GM23248 (cell line): ENCODE measurements at regions not wholly inside any gene's neighbourhood (a gene's known extent, or its start where the extent isn't known, plus 50 kb on each side); places are given as distances from the start of the nearest gene placed in this dataset.

ENCODE experiments used
- DNase-seq: peaks from one replicate; pipeline ENCODE4 v3.0.0-alpha.2; 2015
- H2AFZ ChIP-seq: fragments of 200-600 bp; sonication (generic); 2 replicates; pipeline ENCODE4 v1.6.1; 2016; ENCODE audit warnings: antibody characterized with exemption
- H3F3A ChIP-seq: fragments of 200-600 bp; sonication (generic); 2 replicates; pipeline ENCODE4 v1.6.1; 2016; ENCODE audit warnings: mild to moderate bottlenecking, antibody characterized with exemption, mixed run types; ENCODE audit not compliant: insufficient read depth
- H3K27ac ChIP-seq: fragments of 200-600 bp; sonication (generic); 2 replicates; pipeline ENCODE4 v1.5.1; 2016; ENCODE audit warnings: mild to moderate bottlenecking
- H3K27me3 ChIP-seq: fragments of 200-600 bp; sonication (generic); replicated peaks from 2 replicates; pipeline ENCODE4 v1.6.1; 2016; ENCODE audit warnings: mild to moderate bottlenecking; ENCODE audit not compliant: insufficient read depth
- H3K36me3 ChIP-seq: fragments of 200-600 bp; sonication (generic); 2 replicates; pipeline ENCODE4 v1.6.1; 2016; ENCODE audit warnings: low read depth, mild to moderate bottlenecking
- H3K4me1 ChIP-seq: fragments of 200-600 bp; sonication (generic); 2 replicates; pipeline ENCODE4 v1.6.1; 2016; ENCODE audit warnings: mild to moderate bottlenecking; ENCODE audit not compliant: insufficient read depth
- H3K4me2 ChIP-seq: fragments of 200-600 bp; sonication (generic); one replicate; pipeline ENCODE4 v1.6.1; 2016; ENCODE audit warnings: mild to moderate bottlenecking; ENCODE audit not compliant: unreplicated experiment
- H3K4me3 ChIP-seq: fragments of 200-600 bp; sonication (generic); 2 replicates; pipeline ENCODE4 v1.5.1; 2016; ENCODE audit warnings: mild to moderate bottlenecking
- H3K79me2 ChIP-seq: fragments of 200-600 bp; sonication (generic); 2 replicates; pipeline ENCODE4 v1.6.1; 2016; ENCODE audit warnings: mild to moderate bottlenecking; ENCODE audit not compliant: insufficient read depth
- H3K9ac ChIP-seq: fragments of 200-600 bp; sonication (generic); 2 replicates; pipeline ENCODE4 v1.6.1; 2016; ENCODE audit warnings: mild to moderate bottlenecking
- H3K9me2 ChIP-seq: fragments of 200-600 bp; sonication (generic); 2 replicates; pipeline ENCODE4 v1.6.1; 2016; ENCODE audit warnings: mixed run types, mild to moderate bottlenecking, moderate library complexity; ENCODE audit not compliant: insufficient read depth
- H3K9me3 ChIP-seq: fragments of 200-600 bp; sonication (generic); one replicate; pipeline ENCODE4 v1.6.1; 2017; ENCODE audit warnings: low read depth
- H4K20me1 ChIP-seq: fragments of 200-600 bp; sonication (generic); 2 replicates; pipeline ENCODE4 v1.6.0; 2016; ENCODE audit not compliant: insufficient read depth
- EZH2 ChIP-seq: fragments of 200-600 bp; sonication (generic); IDR thresholded peaks from 2 replicates; pipeline ENCODE4 v1.6.1; 2018; ENCODE audit warnings: antibody characterized with exemption, mild to moderate bottlenecking; ENCODE audit not compliant: insufficient read depth, poor library complexity, severe bottlenecking
- EZH2phosphoT487 ChIP-seq: fragments of 200-600 bp; sonication (generic); IDR thresholded peaks from 2 replicates; pipeline ENCODE4 v1.6.1; 2018; ENCODE audit warnings: antibody characterized with exemption, moderate library complexity, mild to moderate bottlenecking, low read depth; ENCODE audit not compliant: insufficient read depth
- WGBS, 2 experiments: methylation state at CpG; one replicate each; pipeline ENCODE4 v1.1.6; 2015 to 2017; ENCODE audit warnings: low lambda C conversion rate in 2 of 2, low coverage in 1 of 2; ENCODE audit errors: missing lambda C conversion rate in 2 of 2; 5-methylcytosine and 5-hydroxymethylcytosine counted together
- in situ Hi-C: fragments of 300-500 bp; cut with MboI; formaldehyde crosslinking; loops from 2 replicates; pipeline ENCODE4 v1.15.0; 2020

DNA sequence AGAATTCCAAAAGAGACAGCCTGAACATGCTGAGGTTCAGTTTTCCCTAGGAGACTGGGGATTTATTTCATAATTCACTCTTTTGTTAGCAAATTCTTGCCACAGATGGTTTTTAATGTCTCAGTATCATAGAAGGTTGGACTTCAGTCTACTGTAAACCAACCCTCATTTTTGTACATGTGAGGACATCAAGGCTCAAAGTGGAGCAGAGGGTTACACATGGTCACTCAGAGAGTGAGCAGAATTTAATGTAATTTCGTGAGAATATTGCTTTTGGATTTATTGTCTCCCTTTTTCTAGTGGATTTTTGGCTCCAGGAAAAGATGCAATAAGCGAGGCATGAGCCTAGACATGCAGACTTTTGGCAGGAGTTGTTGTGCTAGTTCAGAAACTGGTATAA is 210.8 kb upstream of the JUN start:
- H3K27ac ChIP-seq: no peak overlapping the region
- no peaks in the 10 kb centered on the region for H3K36me3 ChIP-seq
- H3K4me1 ChIP-seq: no peaks in the 10 kb centered on the region
- no peaks in the 10 kb centered on the region for H3K9me3 ChIP-seq
- H3K79me2 ChIP-seq: no peaks in the 10 kb centered on the region
- H3F3A ChIP-seq: no peaks in the 10 kb centered on the region
- H3K9me2 ChIP-seq: no peaks in the 10 kb centered on the region
- no peak overlapping the region for H3K9ac ChIP-seq
- H3K27me3 ChIP-seq: no peaks in the 10 kb centered on the region
- DNase-seq: no peak
- TF ChIP-seq EZH2 (no peak), EZH2phosphoT487 (no peak)
- no peaks in the 10 kb centered on the region for H4K20me1 ChIP-seq
- H2AFZ ChIP-seq: no peak overlapping the region
- 57 to 60% methylated on average over 2 of the region's 2 CpGs for WGBS, 2 experiments
- no peak overlapping the region for H3K4me2 ChIP-seq
- in situ Hi-C loops: no loop called here
- no peak overlapping the region for H3K4me3 ChIP-seq

DNA sequence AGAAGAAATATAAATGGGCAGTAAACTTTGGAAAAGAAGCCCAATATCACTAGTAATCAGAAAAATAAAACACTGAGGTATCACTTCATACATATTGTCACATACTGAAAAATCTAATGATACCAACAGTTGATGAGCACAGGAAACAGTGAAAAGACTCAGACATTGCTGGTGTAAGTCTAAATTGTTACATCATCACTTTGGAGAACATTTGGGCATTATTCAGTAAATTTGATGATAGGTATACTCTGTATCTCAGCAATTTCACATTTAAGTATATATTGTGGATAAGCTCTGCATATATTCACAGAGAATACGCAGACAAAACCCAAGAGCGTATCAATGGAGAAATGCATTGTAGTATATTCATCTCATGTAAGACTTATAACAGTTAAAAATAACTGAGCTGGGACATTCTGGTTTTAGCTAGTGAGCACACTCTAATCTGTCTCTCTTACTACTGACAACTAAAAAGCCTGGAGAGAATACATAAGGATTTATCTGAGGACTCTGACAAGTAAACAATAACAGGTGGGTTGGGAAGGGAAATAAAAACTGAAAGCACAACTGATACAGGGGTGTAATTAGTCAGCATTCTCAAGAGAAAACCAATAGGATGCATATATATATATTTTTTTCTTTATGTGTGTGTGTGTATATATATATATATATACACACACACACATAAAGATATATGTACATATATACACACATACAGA is 212.7 kb upstream of the JUN start:
- no peaks in the 10 kb centered on the region for H3K36me3 ChIP-seq
- TF ChIP-seq EZH2phosphoT487: no peak
- TF ChIP-seq EZH2: no peak
- DNase-seq: no peak
- H3K9ac ChIP-seq: no peak overlapping the region
- no peaks in the 10 kb centered on the region for H4K20me1 ChIP-seq
- no peaks in the 10 kb centered on the region for H3K79me2 ChIP-seq
- no peak overlapping the region for H3K4me2 ChIP-seq
- H3K27ac ChIP-seq: no peak overlapping the region
- H3K4me3 ChIP-seq: no peak overlapping the region
- no peaks in the 10 kb centered on the region for H3K9me3 ChIP-seq
- H3K4me1 ChIP-seq: no peaks in the 10 kb centered on the region
- H3K27me3 ChIP-seq: no peaks in the 10 kb centered on the region
- H2AFZ ChIP-seq: no peak overlapping the region
- in situ Hi-C loops: no loop called here
- H3F3A ChIP-seq: no peaks in the 10 kb centered on the region
- no peaks in the 10 kb centered on the region for H3K9me2 ChIP-seq
- WGBS, 2 experiments: 98% methylated on average over 2 of the region's 2 CpGs

DNA sequence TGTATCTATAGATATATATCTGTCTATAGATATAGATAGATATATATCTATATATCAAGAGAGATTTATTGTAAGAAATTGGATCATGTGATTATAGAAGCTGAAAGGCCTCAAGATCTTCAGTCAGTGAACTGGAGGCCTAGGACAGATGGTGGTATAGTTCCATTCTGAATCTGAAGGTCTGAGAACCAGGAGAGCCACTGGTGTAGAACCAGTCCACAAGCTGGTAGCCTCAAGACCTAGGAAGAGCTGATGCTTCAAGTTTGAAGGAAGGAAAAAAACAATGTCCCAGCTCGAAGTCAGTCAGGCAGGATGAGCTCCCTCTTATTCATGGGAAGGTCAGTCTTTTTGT is 213.2 kb upstream of the JUN start:
- Histone ChIP-seq H2AFZ (no peak overlapping the region), H3K79me2 (no peaks in the 10 kb centered on the region), H3K36me3 (no peaks in the 10 kb centered on the region), H3K4me3 (no peak overlapping the region), H3F3A (no peaks in the 10 kb centered on the region), H4K20me1 (no peaks in the 10 kb centered on the region), H3K9me3 (no peaks in the 10 kb centered on the region), H3K9ac (no peak overlapping the region), H3K27me3 (no peaks in the 10 kb centered on the region), H3K27ac (no peak overlapping the region), H3K4me1 (no peaks in the 10 kb centered on the region), H3K9me2 (no peaks in the 10 kb centered on the region), H3K4me2 (no peak overlapping the region)
- TF ChIP-seq EZH2 (no peak), EZH2phosphoT487 (no peak)
- no peak for DNase-seq
- WGBS, 2 experiments: 86 to 100% methylated on average over 1 of the region's 1 CpG
- in situ Hi-C loops: no loop called here

DNA sequence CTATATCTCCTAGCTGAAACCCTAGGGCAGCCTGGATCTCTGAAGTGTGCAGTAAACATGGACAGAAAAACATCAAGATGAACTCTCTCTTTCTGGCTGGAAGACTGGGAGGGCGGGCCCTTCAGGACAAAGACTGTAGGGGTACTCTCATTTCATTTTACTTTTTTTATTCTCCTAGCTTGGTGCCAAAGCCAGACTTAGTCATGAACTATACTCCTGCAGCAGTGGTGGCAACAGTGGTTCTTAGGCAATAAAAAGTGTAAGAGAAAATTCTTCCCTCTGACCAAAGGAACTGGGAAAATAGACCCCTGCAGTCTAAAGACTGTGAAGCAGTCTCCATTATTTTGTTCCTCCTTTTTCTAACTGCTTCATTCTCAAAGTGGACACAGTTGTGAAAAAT is 213.8 kb upstream of the JUN start:
- H4K20me1 ChIP-seq: no peaks in the 10 kb centered on the region
- WGBS, 2 experiments: 97 to 100% methylated on average over 1 of the region's 1 CpG

DNA sequence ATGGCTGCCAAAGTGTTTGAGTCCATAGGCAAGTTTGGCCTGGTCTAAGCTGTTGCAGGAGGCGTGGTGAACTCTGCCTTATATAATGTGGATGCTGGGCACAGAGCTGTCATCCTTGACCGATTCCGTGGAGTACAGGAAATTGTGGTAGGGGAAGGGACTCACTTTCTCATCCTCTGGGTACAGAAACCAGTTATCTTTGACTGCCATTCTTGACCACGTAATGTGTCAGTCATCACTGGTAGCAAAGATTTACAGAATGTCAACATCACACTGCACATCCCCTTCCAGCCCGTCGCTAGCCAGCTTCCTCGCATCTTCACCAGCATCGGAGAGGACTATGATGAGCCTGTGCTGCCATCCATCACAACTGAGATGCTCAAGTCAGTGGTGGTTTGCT is 215.8 kb upstream of the JUN start:
- H3K4me3 ChIP-seq: no peak overlapping the region
- WGBS, 2 experiments: 97% methylated on average over 8 of the region's 8 CpGs
- H3K79me2 ChIP-seq: no peaks in the 10 kb centered on the region
- H3K27me3 ChIP-seq: no peaks in the 10 kb centered on the region
- no peaks in the 10 kb centered on the region for H3K36me3 ChIP-seq
- H3K27ac ChIP-seq: no peak overlapping the region
- H3K4me2 ChIP-seq: no peak overlapping the region
- no peak overlapping the region for H2AFZ ChIP-seq
- no peaks in the 10 kb centered on the region for H3K9me2 ChIP-seq
- TF ChIP-seq EZH2 (no peak), EZH2phosphoT487 (no peak)
- H4K20me1 ChIP-seq: no peaks in the 10 kb centered on the region
- DNase-seq: no peak
- in situ Hi-C loops: no loop called here
- H3K4me1 ChIP-seq: no peaks in the 10 kb centered on the region
- no peaks in the 10 kb centered on the region for H3K9me3 ChIP-seq
- no peaks in the 10 kb centered on the region for H3F3A ChIP-seq
- no peak overlapping the region for H3K9ac ChIP-seq

More for the DNA sequence above, 213.8 kb upstream of the JUN start:
- Histone ChIP-seq H3K4me1 (no peaks in the 10 kb centered on the region), H3K36me3 (no peaks in the 10 kb centered on the region), H3K9me2 (no peaks in the 10 kb centered on the region), H3K4me3 (no peak overlapping the region), H3K4me2 (no peak overlapping the region), H3K9ac (no peak overlapping the region), H3K79me2 (no peaks in the 10 kb centered on the region), H3K27ac (no peak overlapping the region), H3K9me3 (no peaks in the 10 kb centered on the region), H3K27me3 (no peaks in the 10 kb centered on the region), H2AFZ (0 out of 2 replicates have a peak overlapping the region, but pooled peaks have one; percentile 32), H3F3A (no peaks in the 10 kb centered on the region)
- TF ChIP-seq EZH2phosphoT487: no peak
- DNase-seq: peak; percentile 32
- in situ Hi-C loops: no loop called here
